Motor neuron (in vitro differentiated cells): ENCODE measurements at regions not wholly inside any gene's neighbourhood (a gene's known extent, or its start where the extent isn't known, plus 50 kb on each side); places are given as distances from the start of the nearest gene placed in this dataset.
"Not testable (repeated sequence)": the region's sequence is repeated elsewhere in the genome, so short reads cannot be mapped to it uniquely, and the experiment has no call there.

Experiments
- ATAC-seq, 8 experiments: fragments of 200-7000 bp; cut with Tn5 transposase; replicated peaks in 6 of 8; 2 replicates each; pipeline ENCODE4 v1.8.0; 2021; ENCODE audit warnings: mild to moderate bottlenecking in 8 of 8, moderate library complexity in 8 of 8
- H3K27ac ChIP-seq, 2 donors: fragments of 250-450 bp; sonication (Bioruptor Pico); 2 replicates each; pipeline ENCODE4 v1.9.0; 2021; ENCODE audit warnings: antibody characterized with exemption in 2 of 2, mild to moderate bottlenecking in 2 of 2, moderate library complexity in 1 of 2
- H3K4me1 ChIP-seq, 2 donors: fragments of 250-450 bp; sonication (Bioruptor Pico); replicated peaks in 1 of 2; 2 replicates each; pipeline ENCODE4 v1.6.1; 2021; ENCODE audit warnings: antibody characterized with exemption in 2 of 2, mild to moderate bottlenecking in 2 of 2, moderate library complexity in 1 of 2
- H3K4me3 ChIP-seq, 5 donors: fragments of 250-450 bp; sonication (Bioruptor Pico); 2 replicates each; pipeline ENCODE4 v1.9.0; 2021; ENCODE audit warnings: antibody characterized with exemption in 5 of 5, mild to moderate bottlenecking in 5 of 5, moderate library complexity in 4 of 5
- WGBS, 10 experiments: fragments of 450-650 bp; shearing (Covaris generic); methylation state at CpG; one replicate each; pipeline ENCODE4 v1.0.0; 2022; 5-methylcytosine and 5-hydroxymethylcytosine counted together
- in situ Hi-C, 9 experiments: fragments of 400-800 bp; cut with MboI; loops; one replicate each; pipeline ENCODE4 v1.15.0; 2021; ENCODE audit warnings: low sequenced_read_pairs in 9 of 9, low pct_unique_long_range_greater_than_20kb in 2 of 9; ENCODE audit not compliant: unreplicated experiment in 9 of 9

DNA sequence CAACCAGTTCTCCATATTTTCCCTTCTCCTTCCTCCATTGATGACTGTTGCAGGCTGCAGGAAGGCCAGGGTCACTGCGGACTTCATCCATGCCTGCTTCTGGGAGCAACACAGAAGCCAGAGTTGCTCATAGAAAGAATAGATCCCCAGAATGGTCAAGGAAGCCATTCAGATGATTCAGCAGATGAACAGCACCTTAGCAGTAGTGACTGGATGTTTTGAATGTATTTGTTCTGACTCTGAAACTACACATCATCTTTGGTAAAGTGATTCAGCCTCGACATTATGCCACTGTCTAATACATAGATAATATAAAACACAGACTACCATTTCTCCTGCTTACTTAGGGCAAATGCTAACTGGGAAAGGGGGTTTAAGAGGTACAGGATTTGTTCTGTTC lies 411.6 kb downstream of the RND3 start:
- WGBS, 10 experiments, result 6 to 75% (median 69%) methylated on average over 1 to 2 of the region's 2 CpGs; no CpG with 5 or more reads in 4 of the 10 experiments
- Histone ChIP-seq H3K4me3 (no peak overlapping the region), H3K27ac (no peak overlapping the region), H3K4me1 (peaks cover 2 to 8% of the 10 kb centered on the region in 2 donors)
- in situ Hi-C loops, result no loop called here
- peak in 3 of 8 experiments; percentile 6 to 11 (median 6) for ATAC-seq

DNA sequence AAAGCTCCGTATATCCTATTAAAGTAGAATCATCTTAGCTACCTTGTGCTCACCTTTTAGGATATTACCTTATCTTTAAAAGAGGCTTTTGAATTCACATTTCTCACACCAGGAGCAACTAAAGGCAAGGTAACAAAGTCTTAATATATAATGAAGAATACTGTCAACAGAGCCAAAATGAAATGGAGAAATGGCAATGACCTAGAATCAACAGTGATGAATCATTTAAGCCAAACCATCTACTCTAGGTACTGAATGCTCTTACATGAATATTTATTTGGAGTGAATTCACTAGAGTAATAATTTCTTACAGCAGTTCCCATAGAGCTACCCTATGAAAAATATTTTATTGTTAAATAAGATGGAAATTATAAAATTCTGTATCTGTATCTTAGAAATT lies 421.0 kb downstream of the RND3 start:
- in situ Hi-C loops, result no loop called here
- H3K4me1 ChIP-seq, result peaks cover 14 to 47% of the 10 kb centered on the region in 2 donors
- ATAC-seq, result no peak
- WGBS, 10 experiments, result 86 to 100% (median 100%) methylated on average over 1 of the region's 1 CpG; no CpG with 5 or more reads in 1 of the 10 experiments
- H3K27ac ChIP-seq, result no peak overlapping the region
- H3K4me3 ChIP-seq, result no peak overlapping the region

DNA sequence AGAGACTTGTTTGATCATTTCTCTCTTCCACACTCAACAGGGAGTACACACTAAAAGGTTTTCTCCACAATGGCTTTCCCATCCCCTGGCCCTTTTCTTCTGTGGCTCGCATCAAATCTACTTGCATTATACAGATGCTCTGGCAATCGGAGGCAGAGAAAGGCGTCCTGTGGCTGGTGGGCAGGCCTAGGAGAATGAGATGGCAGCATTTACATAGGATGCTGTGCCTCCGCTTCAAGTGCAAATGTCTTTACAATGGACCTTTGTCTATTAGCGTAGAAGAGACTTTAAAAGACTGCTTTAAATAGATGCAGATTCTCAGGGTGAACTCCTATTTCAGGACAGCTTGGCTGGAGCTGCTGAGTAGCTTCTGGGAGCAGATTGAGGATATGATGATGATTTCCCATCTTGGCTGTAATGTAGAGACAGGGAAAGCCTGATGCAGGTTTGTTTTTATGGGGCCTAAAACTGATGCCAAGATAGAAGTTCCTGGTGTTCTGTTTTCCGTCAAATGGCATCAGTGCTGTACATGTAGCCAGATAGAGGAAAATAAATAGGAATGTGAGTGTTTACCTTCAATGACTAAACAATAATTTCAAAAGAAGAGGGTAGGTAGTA lies 423.4 kb downstream of the RND3 start:
- in situ Hi-C loops, result no loop called here
- peak in 5 of 8 experiments; percentile 53 to 85 (median 78) for ATAC-seq
- H3K27ac ChIP-seq, result peak overlapping the region in 1 of 2 donors; percentile 18
- H3K4me3 ChIP-seq, result no peak overlapping the region
- WGBS, 10 experiments, result 21 to 100% (median 53%) methylated on average over 1 to 6 of the region's 6 CpGs
- peaks cover 24 to 61% of the 10 kb centered on the region in 2 donors for H3K4me1 ChIP-seq

DNA sequence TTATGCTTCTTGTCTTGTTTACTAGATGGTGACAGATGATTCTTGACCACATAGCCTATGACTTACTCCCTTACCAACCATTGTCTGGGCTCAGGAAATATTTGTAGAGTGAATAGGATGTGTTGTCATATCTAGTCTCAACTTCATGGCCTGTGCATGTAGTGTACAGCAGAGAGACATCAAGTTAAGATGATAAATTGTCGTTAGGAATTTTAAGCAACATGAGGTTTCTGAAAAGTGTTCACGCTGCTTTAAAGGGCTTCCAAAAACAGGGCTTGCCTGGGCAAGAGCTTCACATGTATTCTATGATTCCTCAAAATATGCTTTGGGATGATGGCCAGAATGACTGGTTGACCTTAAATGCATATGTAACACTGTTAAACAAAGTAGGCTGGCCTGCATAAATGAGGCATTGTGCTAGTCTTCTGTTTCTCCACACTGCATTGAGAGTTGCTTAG lies 424.0 kb downstream of the RND3 start:
- Histone ChIP-seq H3K4me1 (peaks cover 22 to 58% of the 10 kb centered on the region in 2 donors), H3K4me3 (no peak overlapping the region), H3K27ac (peak overlapping the region in 1 of 2 donors; percentile 47)
- ATAC-seq, result peak in 6 of 8 experiments; percentile 8 to 86 (median 14)
- in situ Hi-C loops, result no loop called here
- 0 to 100% (median 33%) methylated on average over 1 to 2 of the region's 2 CpGs; no CpG with 5 or more reads in 3 of the 10 experiments for WGBS, 10 experiments

DNA sequence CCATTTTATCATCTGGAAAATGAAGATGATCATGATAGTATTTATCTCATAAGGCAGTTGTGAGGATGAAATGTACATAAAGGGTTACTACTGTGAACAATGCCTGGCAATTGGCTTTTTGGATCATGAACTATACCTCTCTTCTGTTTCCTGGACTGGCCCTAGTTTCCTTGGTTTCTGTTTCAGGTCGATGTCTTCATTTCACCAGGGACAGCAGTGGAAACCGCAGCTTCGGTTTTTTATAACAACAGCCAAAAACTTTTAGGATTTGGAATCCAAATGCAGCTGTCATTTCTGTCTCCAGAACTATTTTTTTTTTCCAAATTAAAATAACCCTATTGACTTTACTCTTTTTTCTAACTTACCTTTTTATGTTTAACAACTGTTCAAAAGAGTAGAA lies 425.1 kb downstream of the RND3 start:
- in situ Hi-C loops, result no loop called here
- H3K4me3 ChIP-seq, result no peak overlapping the region
- ATAC-seq, result no peak
- no peak overlapping the region for H3K27ac ChIP-seq
- peaks cover 20 to 52% of the 10 kb centered on the region in 2 donors for H3K4me1 ChIP-seq
- WGBS, 10 experiments, result 19 to 93% (median 81%) methylated on average over 1 to 3 of the region's 3 CpGs; no CpG with 5 or more reads in 2 of the 10 experiments

DNA sequence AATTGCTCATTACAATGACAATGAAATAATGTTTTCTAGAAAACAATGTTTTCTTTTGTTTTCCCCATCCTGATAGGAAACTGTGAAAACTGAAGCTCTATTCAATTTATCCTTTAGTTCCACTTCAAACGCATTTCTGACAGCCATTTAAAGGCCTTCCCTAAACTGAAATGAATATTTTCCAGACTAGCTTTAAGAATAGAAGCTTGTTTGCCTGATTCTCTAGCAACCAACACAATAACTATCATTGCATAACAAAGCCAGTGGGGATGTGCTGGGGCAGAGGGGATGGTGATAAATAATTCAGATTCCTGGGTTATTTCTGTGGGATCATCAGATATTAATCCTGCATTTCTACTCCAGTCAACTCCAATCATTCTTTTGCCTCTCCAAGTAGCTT lies 427.1 kb downstream of the RND3 start:
- Histone ChIP-seq H3K27ac (no peak overlapping the region), H3K4me3 (no peak overlapping the region), H3K4me1 (peaks cover 20 to 40% of the 10 kb centered on the region in 2 donors)
- ATAC-seq, result peak in 7 of 8 experiments; percentile 62 to 82 (median 68)
- WGBS, 10 experiments, result 0 to 88% (median 20%) methylated on average over 1 of the region's 1 CpG; no CpG with 5 or more reads in 1 of the 10 experiments
- in situ Hi-C loops, result no loop called here

DNA sequence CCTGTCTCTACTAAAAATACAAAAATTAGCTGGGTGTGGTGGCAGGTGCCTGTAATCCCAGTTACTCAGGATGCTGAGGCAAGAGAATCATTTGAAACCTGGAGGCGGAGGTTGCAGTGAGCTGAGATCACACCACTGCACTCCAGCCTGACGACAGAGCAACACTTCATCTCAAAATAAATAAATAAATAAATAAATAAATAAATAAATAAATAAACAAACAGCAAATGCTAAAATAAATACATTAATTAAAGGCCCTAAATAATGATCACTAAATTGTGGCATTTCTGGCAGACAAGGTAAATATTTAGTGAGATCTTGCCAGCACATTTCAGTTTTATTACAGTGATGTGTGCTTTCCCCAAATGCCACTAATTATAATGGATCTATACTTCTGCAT lies 427.8 kb downstream of the RND3 start:
- ATAC-seq, in situ Hi-C loops, H3K27ac ChIP-seq, H3K4me3 ChIP-seq: not testable (repeated sequence)
- peaks cover 20 to 35% of the 10 kb centered on the region in 2 donors for H3K4me1 ChIP-seq
- WGBS, 10 experiments, result 100% methylated on average over 1 to 2 of the region's 2 CpGs; no CpG with 5 or more reads in 3 of the 10 experiments

DNA sequence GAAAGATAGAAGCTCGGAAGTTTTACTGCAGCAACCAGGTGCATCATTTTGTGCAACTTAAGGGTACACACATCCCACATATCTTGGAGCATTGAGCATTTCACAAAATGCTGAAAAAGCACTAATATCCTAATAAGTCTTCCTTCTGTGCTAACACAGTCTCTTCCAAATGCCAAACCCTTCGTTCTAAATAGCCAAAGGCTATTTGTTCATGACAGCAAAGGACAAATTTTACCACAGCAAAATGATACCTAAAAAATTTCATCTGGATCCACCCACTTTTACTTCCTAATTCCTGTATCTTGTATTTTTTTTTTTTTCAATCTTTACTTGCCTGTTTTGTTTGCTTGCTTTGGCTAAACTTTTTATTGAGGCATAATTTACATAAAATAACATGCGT lies 435.0 kb downstream of the RND3 start:
- Histone ChIP-seq H3K27ac (no peak overlapping the region), H3K4me3 (no peak overlapping the region), H3K4me1 (peaks cover 7 to 13% of the 10 kb centered on the region in 2 donors)
- 37 to 98% (median 83%) methylated on average over 3 of the region's 3 CpGs; no CpG with 5 or more reads in 1 of the 10 experiments for WGBS, 10 experiments
- in situ Hi-C loops, result no loop called here
- no peak for ATAC-seq

DNA sequence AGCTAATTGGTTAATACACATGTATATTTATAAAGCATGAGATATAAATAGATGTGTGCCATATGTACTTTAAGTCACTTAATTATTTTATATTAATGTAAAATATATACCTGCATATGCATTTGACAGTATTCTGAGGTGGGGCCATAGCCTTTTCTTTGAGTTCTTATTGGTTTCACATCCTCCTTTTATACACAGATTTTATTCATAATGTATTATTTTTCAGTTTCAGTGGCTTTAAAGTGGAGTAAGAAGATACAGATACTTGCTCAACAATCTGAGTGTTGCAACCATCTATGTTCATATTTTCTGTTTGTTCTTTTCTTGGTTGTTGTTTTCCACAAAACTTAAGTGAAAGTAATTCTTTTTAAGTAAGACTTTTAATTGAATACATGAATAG lies 436.5 kb downstream of the RND3 start:
- H3K4me1 ChIP-seq, result peaks cover 20 to 28% of the 10 kb centered on the region in 2 donors
- no peak overlapping the region for H3K27ac ChIP-seq
- in situ Hi-C loops, result no loop called here
- no peak overlapping the region for H3K4me3 ChIP-seq
- no peak for ATAC-seq

DNA sequence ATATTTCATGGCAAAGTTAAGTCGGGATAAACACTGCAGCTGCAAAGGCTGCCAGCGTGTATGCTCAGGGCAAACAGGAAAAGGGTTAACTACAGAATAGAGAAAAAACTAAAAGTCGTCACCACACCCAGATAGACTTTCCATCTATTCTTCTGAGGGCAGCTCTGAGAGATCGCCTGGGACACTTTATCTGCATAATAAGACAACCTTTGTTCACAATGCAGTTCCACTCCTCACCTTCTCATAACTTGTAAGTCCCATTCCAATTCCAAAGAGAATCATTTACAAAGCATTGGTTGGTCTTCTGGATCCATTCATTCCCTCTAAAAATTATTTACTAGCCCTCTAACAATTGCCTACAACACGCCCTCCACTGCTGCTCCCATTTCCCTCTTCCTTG lies 437.4 kb downstream of the RND3 start:
- 29 to 94% (median 73%) methylated on average over 2 to 5 of the region's 5 CpGs; no CpG with 5 or more reads in 1 of the 10 experiments for WGBS, 10 experiments
- no peak for ATAC-seq

DNA sequence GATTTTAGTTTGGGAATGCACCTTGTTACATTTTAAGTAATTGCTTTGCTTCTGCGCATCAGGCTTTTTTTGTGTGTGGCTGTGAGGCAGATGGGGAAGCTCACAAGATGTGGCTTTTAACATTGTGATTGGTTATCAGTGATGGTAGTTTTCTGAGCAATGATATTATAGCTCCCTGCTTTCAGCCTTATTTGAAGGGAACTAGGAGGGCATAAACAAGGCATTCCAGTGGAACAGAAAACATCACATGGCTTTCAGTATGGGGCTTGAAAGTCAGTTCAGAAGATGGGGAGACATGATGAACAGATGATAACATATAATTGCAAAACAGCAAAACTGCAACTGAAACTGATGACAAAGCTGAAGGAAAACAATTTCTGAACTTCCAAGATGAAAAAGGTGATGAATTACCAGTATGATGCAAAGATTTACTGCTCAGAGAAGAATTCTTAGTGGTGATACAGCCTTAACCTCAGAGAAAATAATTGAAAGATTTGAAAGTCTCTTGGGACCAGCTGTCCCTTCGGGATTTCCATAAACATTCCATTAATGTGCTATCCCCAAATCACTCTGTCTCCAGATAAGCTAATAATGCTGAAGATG lies 439.7 kb downstream of the RND3 start:
- in situ Hi-C loops, result no loop called here
- peak in 6 of 8 experiments; percentile 39 to 79 (median 54) for ATAC-seq
- H3K27ac ChIP-seq, result no peak overlapping the region
- no peak overlapping the region for H3K4me3 ChIP-seq
- H3K4me1 ChIP-seq, result peaks cover 21 to 32% of the 10 kb centered on the region in 2 donors
- WGBS, 10 experiments, result 33 to 88% (median 71%) methylated on average over 1 to 2 of the region's 2 CpGs

More for the DNA sequence above, 437.4 kb downstream of the RND3 start:
- no peak overlapping the region for H3K4me3 ChIP-seq
- no peak overlapping the region for H3K27ac ChIP-seq
- in situ Hi-C loops, result no loop called here
- peaks cover 21 to 32% of the 10 kb centered on the region in 2 donors for H3K4me1 ChIP-seq

DNA sequence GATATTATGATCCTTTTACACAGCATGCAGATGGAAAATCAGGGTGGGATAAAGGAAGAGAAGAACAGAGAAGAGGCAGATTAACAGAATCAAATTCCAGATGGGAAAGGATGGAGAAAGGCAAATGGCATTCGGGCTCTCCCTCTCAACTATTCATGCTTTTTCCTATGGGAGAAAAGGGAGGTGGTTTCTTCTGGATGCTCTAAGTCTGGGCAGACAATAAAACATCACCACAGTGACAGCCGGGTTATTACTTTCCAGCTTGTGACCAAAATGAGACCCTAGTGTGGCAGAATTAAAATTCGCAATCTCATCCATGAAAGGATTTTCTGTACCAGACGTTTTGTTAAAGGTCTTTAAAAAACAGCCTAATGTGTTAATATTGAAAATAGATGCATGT lies 440.7 kb downstream of the RND3 start:
- H3K4me3 ChIP-seq, result no peak overlapping the region
- ATAC-seq, result peak; percentile 12 to 76 (median 38)

DNA sequence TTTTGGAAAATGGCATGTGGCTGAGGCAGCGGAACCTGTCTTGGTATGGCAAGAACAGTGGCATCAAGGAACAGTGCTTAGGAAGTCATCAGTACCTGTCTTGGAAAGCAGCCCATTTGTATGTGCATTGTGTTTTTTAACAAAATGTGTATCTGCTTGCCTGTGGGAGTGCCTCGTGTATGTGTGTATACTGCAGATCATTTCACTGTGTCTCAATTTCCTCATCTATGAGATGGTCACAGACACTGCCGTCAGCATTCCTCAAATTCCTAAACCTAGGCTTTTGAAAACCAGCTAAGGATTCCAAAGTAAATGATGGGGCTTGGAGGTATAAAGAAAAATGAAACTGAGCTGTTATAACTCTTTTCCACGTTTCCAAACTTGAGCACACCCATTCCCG lies 441.3 kb downstream of the RND3 start:
- Histone ChIP-seq H3K4me3 (no peak overlapping the region), H3K4me1 (peaks cover 21 to 32% of the 10 kb centered on the region in 2 donors), H3K27ac (no peak overlapping the region)
- in situ Hi-C loops, result no loop called here
- peak in 1 of 8 experiments; percentile 22 for ATAC-seq
- WGBS, 10 experiments, result 20 to 100% (median 80%) methylated on average over 1 to 5 of the region's 5 CpGs; no CpG with 5 or more reads in 1 of the 10 experiments

More for the DNA sequence above, 440.7 kb downstream of the RND3 start:
- in situ Hi-C loops, result no loop called here
- peaks cover 21 to 32% of the 10 kb centered on the region in 2 donors for H3K4me1 ChIP-seq
- WGBS, 10 experiments, result 7 to 76% (median 50%) methylated on average over 2 to 4 of the region's 4 CpGs
- H3K27ac ChIP-seq, result no peak overlapping the region
